HepG2 (cell line): ENCODE measurements at regions not wholly inside any gene's neighbourhood (a gene's known extent, or its start where the extent isn't known, plus 50 kb on each side); places are given as distances from the start of the nearest gene placed in this dataset.

Experiments used
- ATAC-seq: fragments of 200-7000 bp; cut with Tn5 transposase; 3 replicates; pipeline ENCODE4 v1.9.1; 2020; ENCODE audit warnings: mild to moderate bottlenecking, moderate library complexity
- BruUV-seq: library from RNA; stranded (reverse); fragments of 400-500 nt; replicated peaks from 2 replicates; lab custom pipeline; 2021; lab: Mats Ljungman, UMichigan
- CTCF ChIA-PET: fragments of 300-600 bp; formaldehyde crosslinking; extraction: SDS; loops from one replicate; lab custom pipeline; 2021; ENCODE audit warnings: low total read pairs, inconsistent platforms, low intra/inter-chr PET ratio; lab: Yijun Ruan, JAX
- POLR2A ChIA-PET: fragments of 350-600 bp; sonication (Branson Sonifier 250); formaldehyde crosslinking; loops from one replicate; lab custom pipeline; 2020; ENCODE audit warnings: antibody characterized with exemption, inconsistent platforms; lab: Yijun Ruan, JAX
- DNase-seq: peaks from one replicate; pipeline ENCODE4 v3.0.0-alpha.2; 2015; ENCODE audit warnings: low spot score
- FAIRE-seq: peaks from 3 replicates; lab custom pipeline; 2011; peaks lifted over from hg19 to GRCh38; lab: Jason Lieb, UNC
- H2AFZ ChIP-seq: one replicate; pipeline ENCODE4 v1.6.1; 2011; ENCODE audit warnings: low read length, inconsistent platforms
- H3K27ac ChIP-seq: fragments of 300-600 bp; 3 replicates; pipeline ENCODE4 v1.8.0; 2011; ENCODE audit warnings: mixed run types, mild to moderate bottlenecking, mixed read lengths, low read length, inconsistent platforms; ENCODE audit not compliant: insufficient read depth; ENCODE audit errors: extremely low read length
- H3K27me3 ChIP-seq, 2 experiments: fragments of 200-600 bp in 1 of 2; 2 replicates in 1 of 2; 3 replicates in 1 of 2; pipeline versions ENCODE4 v1.6.0 to v1.8.0; 2011; ENCODE audit warnings: low read length in 2 of 2, mild to moderate bottlenecking in 2 of 2, moderate library complexity in 2 of 2, inconsistent platforms in 1 of 2; ENCODE audit not compliant: insufficient read depth in 2 of 2, control insufficient read depth in 1 of 2
- H3K36me3 ChIP-seq, 2 experiments: fragments of 200-600 bp in 1 of 2; replicated peaks in 1 of 2; 2 replicates in 1 of 2; 3 replicates in 1 of 2; pipeline versions ENCODE4 v1.5.1 to v1.8.0; 2011; ENCODE audit warnings: low read length in 2 of 2, inconsistent platforms in 1 of 2; ENCODE audit not compliant: insufficient read depth in 2 of 2, control insufficient read depth in 1 of 2
- H3K4me1 ChIP-seq: 2 replicates; pipeline ENCODE4 v1.5.1; 2012; ENCODE audit warnings: low read length, inconsistent platforms; ENCODE audit not compliant: insufficient read depth
- H3K4me2 ChIP-seq: 2 replicates; pipeline ENCODE4 v1.6.0; 2011; ENCODE audit warnings: low read depth, low read length, inconsistent platforms
- H3K4me3 ChIP-seq, 3 experiments: fragments of 200-600 bp in 1 of 3; sonication (generic), shearing (Covaris generic) in 1 of 3; replicated peaks in 1 of 3; 2 replicates each; pipeline ENCODE4 v1.5.1; 2011 to 2016; ENCODE audit warnings: low read length in 3 of 3, inconsistent platforms in 2 of 3, low read depth in 2 of 3, mild to moderate bottlenecking in 2 of 3, control low read depth in 1 of 3, mixed read lengths in 1 of 3; ENCODE audit not compliant: insufficient read depth in 1 of 3
- H3K79me2 ChIP-seq: one replicate; pipeline ENCODE4 v1.6.1; 2011; ENCODE audit warnings: low read length, inconsistent platforms; ENCODE audit not compliant: insufficient read depth
- H3K9ac ChIP-seq: 2 replicates; pipeline ENCODE4 v1.6.0; 2011; ENCODE audit warnings: mild to moderate bottlenecking, low read depth, low read length, inconsistent platforms; ENCODE audit not compliant: insufficient read depth
- H3K9me3 ChIP-seq: 2 replicates; pipeline ENCODE4 v1.5.1; 2012; ENCODE audit warnings: mild to moderate bottlenecking, low read length
- H4K20me1 ChIP-seq: 2 replicates; pipeline ENCODE4 v1.6.0; 2011; ENCODE audit warnings: inconsistent platforms, mild to moderate bottlenecking, low read length, moderate library complexity; ENCODE audit not compliant: insufficient read depth
- CCAR2 ChIP-seq: fragments of 200-400 bp; formaldehyde crosslinking; optimal IDR thresholded peaks from 2 replicates; pipeline ENCODE3; 2018; ENCODE audit warnings: low read depth, mild to moderate bottlenecking, low read length, moderate library complexity
- EHMT2 ChIP-seq: fragments of 200-600 bp; sonication (generic); IDR thresholded peaks from 2 replicates; pipeline ENCODE4 v1.7.0; 2017; ENCODE audit warnings: antibody characterized with exemption, low read depth, low read length, borderline replicate concordance
- FUBP1 ChIP-seq: sonication (generic); formaldehyde crosslinking; IDR thresholded peaks from 2 replicates; pipeline ENCODE4 v1.5.1; 2020; ENCODE audit warnings: missing genetic modification reagents, mild to moderate bottlenecking, borderline replicate concordance
- HBP1 ChIP-seq: IDR thresholded peaks from 2 replicates; pipeline ENCODE4 v1.6.1; 2016; ENCODE audit warnings: low read depth, control low read depth
- HNRNPUL1 ChIP-seq: fragments of 200-400 bp; formaldehyde crosslinking; IDR thresholded peaks from 2 replicates; pipeline ENCODE4 v1.6.1; 2017; ENCODE audit warnings: low read depth, mild to moderate bottlenecking, low read length, moderate library complexity
- KAT8 ChIP-seq: IDR thresholded peaks from 2 replicates; pipeline ENCODE4 v1.6.1; 2016; ENCODE audit warnings: missing genetic modification reagents, missing compliant biosample characterization
- MBNL3 ChIP-seq: fragments of 250-450 bp; sonication (Bioruptor Pico); conservative IDR thresholded peaks from 2 replicates; pipeline ENCODE4 v1.8.0; 2022; ENCODE audit warnings: mild to moderate bottlenecking, inconsistent platforms
- PCBP1 ChIP-seq: fragments of 200-400 bp; formaldehyde crosslinking; IDR thresholded peaks from 2 replicates; pipeline ENCODE4 v1.6.1; 2017; ENCODE audit warnings: mild to moderate bottlenecking, low read depth, low read length, borderline replicate concordance
- TAF15 ChIP-seq: fragments of 200-400 bp; formaldehyde crosslinking; IDR thresholded peaks from one replicate; pipeline ENCODE4 v1.6.1; 2018; ENCODE audit warnings: mild to moderate bottlenecking, low read depth, low read length; ENCODE audit not compliant: poor library complexity, severe bottlenecking
- TEF ChIP-seq: sonication (generic); formaldehyde crosslinking; IDR thresholded peaks from 2 replicates; pipeline ENCODE4 v1.5.0; 2020; ENCODE audit warnings: missing genetic modification reagents
- ZBTB33 ChIP-seq: sonication (generic); formaldehyde crosslinking; IDR thresholded peaks from 2 replicates; pipeline ENCODE4 v1.4.0; 2020; ENCODE audit warnings: missing genetic modification reagents
- ZNF121 ChIP-seq: sonication (generic); formaldehyde crosslinking; IDR thresholded peaks from 2 replicates; pipeline ENCODE4 v1.5.0; 2020; ENCODE audit warnings: mild to moderate bottlenecking, missing genetic modification reagents
- ZNF674 ChIP-seq: sonication (generic); formaldehyde crosslinking; IDR thresholded peaks from 2 replicates; pipeline ENCODE4 v1.5.0; 2020; ENCODE audit warnings: low read depth, mild to moderate bottlenecking, missing genetic modification reagents
- ZNF703 ChIP-seq: sonication (generic); formaldehyde crosslinking; IDR thresholded peaks from 2 replicates; pipeline ENCODE4 v1.5.1; 2020; ENCODE audit warnings: missing genetic modification reagents, mild to moderate bottlenecking, moderate library complexity, borderline replicate concordance
- ZNF75D ChIP-seq: sonication (generic); formaldehyde crosslinking; IDR thresholded peaks from 2 replicates; pipeline ENCODE4 v1.8.1; 2023; ENCODE audit warnings: missing genetic modification reagents, mild to moderate bottlenecking, borderline replicate concordance
- ZNF788 ChIP-seq: sonication (generic); formaldehyde crosslinking; IDR thresholded peaks from 2 replicates; pipeline ENCODE4 v1.5.0; 2020; ENCODE audit warnings: mild to moderate bottlenecking, missing genetic modification reagents, borderline replicate concordance
- ZNF879 ChIP-seq: sonication (generic); formaldehyde crosslinking; IDR thresholded peaks from 2 replicates; pipeline ENCODE4 v1.8.1; 2023; ENCODE audit warnings: missing genetic modification reagents
- WGBS: methylation state at CpG from one replicate; pipeline ENCODE4 v1.1.6; 2017; ENCODE audit warnings: low lambda C conversion rate; 5-methylcytosine and 5-hydroxymethylcytosine counted together
- in situ Hi-C: cut with HindIII; loops from 2 replicates; pipeline ENCODE4 v1.10.0; 2017; ENCODE audit warnings: low pct_unique_long_range_greater_than_20kb; ENCODE audit not compliant: extremely low pct_ligation_motif_present
- intact Hi-C: fragments of 100-400 bp; cut with micrococcal nuclease; formaldehyde crosslinking; loops from one replicate; pipeline ENCODE4 v1.10.0; 2022; ENCODE audit not compliant: unreplicated experiment

DNA sequence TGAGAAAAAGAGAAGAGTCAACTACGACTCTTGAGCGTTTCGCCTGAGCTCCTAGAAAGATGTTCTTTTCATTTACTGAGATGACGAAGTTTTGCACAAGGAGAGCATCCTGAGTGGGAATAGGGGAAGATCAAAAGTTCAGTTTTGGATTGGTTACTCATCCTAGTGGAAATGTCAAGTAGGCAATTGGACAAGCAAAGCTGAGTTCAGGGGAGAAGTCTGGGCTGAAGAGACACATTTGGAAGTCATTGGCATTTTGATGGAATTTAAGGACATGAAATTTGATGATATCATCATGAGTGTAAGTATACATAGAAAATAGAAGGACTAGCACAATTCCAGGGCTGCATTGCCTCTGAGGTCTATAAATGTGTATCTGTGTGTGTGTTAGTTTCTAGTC lies 416.6 kb downstream of the RAD51AP2 start (continued):
- no peak for TF ChIP-seq ZBTB33
- TF ChIP-seq ZNF674 = no peak
- no peak for TF ChIP-seq TEF (CRISPR knock-in tag)

DNA sequence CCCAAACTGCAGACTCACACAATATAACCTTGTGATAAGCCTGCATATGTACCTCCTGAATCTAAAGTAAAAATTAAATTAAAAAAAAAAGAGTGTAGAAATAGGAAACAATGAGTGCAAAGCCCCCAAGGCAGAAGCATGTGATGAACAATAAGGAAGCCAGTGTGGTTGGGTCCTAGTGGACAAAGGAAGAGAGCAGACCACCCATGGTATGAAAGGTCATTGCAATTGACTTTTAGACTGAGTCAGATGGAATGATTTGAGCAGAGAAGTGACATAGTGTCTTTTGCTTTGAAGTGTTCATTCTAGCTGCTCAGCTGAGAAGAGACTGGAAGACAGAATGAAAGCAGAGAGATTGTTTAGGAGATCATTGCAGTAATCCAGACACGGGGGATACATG lies 417.1 kb downstream of the RAD51AP2 start:
- WGBS = 0% methylated on average over 1 of the region's 1 CpG

More for the DNA sequence above, 417.1 kb downstream of the RAD51AP2 start:
- CTCF ChIA-PET = no interaction called here
- no peak overlapping the region for H3K4me2 ChIP-seq
- no peaks in the 10 kb centered on the region for H3K27me3 ChIP-seq
- TF ChIP-seq KAT8 (CRISPR knock-in tag) (no peak), TAF15 (no peak), HBP1 (no peak), ZNF703 (no peak), CCAR2 (no peak), FUBP1 (CRISPR knock-in tag) (no peak), ZNF788 (CRISPR knock-in tag) (no peak), ZNF121 (no peak), EHMT2 (no peak), PCBP1 (no peak), MBNL3 (CRISPR knock-in tag) (no peak), HNRNPUL1 (no peak), ZNF75D (CRISPR knock-in tag) (no peak), ZNF879 (CRISPR knock-in tag) (no peak)
- TF ChIP-seq, all 625 proteins: peak for 0
- intact Hi-C loops = no loop called here
- H3K4me1 ChIP-seq = no peaks in the 10 kb centered on the region
- no peaks in the 10 kb centered on the region for H3K36me3 ChIP-seq
- ATAC-seq (no peak), DNase-seq (no peak), FAIRE-seq (no peak)
- in situ Hi-C loops = no loop called here
- no TSS peak for BruUV-seq
- no peak overlapping the region for H3K27ac ChIP-seq
- H4K20me1 ChIP-seq = no peaks in the 10 kb centered on the region
- no peak overlapping the region for H3K9ac ChIP-seq
- H3K9me3 ChIP-seq = no peaks in the 10 kb centered on the region
- POLR2A ChIA-PET = no interaction called here
- H3K4me3 ChIP-seq = no peak overlapping the region
- no peaks in the 10 kb centered on the region for H3K79me2 ChIP-seq
- no peak overlapping the region for H2AFZ ChIP-seq
